Gastroesophageal sphincter (tissue), 3 donors: ENCODE measurements at regions not wholly inside any gene's neighbourhood (a gene's known extent, or its start where the extent isn't known, plus 50 kb on each side); places are given as distances from the start of the nearest gene placed in this dataset.

Source experiments
- CTCF ChIP-seq, 4 experiments: fragments of 200-600 bp in 2 of 4; fragments of 450-650 bp in 2 of 4; sonication (generic) in 1 of 4; IDR thresholded peaks; one replicate each; pipeline ENCODE4 v1.5.1; 2017 to 2019; ENCODE audit warnings: antibody characterized with exemption in 4 of 4, mild to moderate bottlenecking in 2 of 4, moderate library complexity in 2 of 4
- EP300 ChIP-seq: sonication (generic); formaldehyde crosslinking; IDR thresholded peaks from one replicate; pipeline ENCODE4 v1.6.1; 2017; ENCODE audit warnings: antibody characterized with exemption, mild to moderate bottlenecking
- POLR2A ChIP-seq, 2 donors: fragments of 450-650 bp; IDR thresholded peaks; one replicate each; pipeline ENCODE4 v1.6.1; 2017; ENCODE audit warnings: antibody characterized with exemption in 2 of 2, mild to moderate bottlenecking in 2 of 2, moderate library complexity in 1 of 2
- POLR2AphosphoS5 ChIP-seq: sonication (generic); formaldehyde crosslinking; IDR thresholded peaks from one replicate; pipeline ENCODE4 v1.6.1; 2017; ENCODE audit warnings: antibody characterized with exemption

- TF ChIP-seq POLR2A (IDR thresholded peaks at IDR 0.05) (no peak), CTCF (IDR thresholded peaks at IDR 0.05) (no peak), POLR2AphosphoS5 (no peak), EP300 (no peak)
These were observed 169.4 kb upstream of the PRNP start for GRCh38 chr20:4516876-4517275.
